ENCODE measurements at regions not wholly inside any gene's neighbourhood (a gene's known extent, or its start where the extent isn't known, plus 50 kb on each side); places are given as distances from the start of the nearest gene placed in this dataset.

DNA sequence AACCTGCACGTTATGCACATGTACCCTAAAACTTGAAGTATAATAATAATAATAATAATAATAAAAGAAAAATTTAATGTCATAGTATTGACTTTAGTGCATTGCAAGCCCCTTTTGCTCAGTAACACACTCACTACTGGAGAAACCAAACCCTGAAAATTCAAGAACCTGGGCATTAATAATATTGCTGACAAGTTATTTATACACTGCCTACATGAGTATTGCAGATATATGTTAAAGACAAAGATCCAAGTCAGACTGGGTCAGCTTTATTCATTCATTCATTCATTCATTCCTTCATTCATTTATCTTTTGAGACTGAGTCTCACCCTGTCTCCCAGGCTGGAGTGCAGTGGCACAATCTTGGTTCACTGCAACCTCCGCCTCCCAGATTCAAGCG, 1711.2 kb downstream of the TP53TG3F start:
- no peak for TF ChIP-seq KLF10 (CRISPR knock-in tag; IDR thresholded peaks at IDR 0.05)
- TF ChIP-seq ZNF41 (CRISPR knock-in tag; conservative IDR thresholded peaks at IDR 0.05), result no peak
- TF ChIP-seq, protein P1, sequence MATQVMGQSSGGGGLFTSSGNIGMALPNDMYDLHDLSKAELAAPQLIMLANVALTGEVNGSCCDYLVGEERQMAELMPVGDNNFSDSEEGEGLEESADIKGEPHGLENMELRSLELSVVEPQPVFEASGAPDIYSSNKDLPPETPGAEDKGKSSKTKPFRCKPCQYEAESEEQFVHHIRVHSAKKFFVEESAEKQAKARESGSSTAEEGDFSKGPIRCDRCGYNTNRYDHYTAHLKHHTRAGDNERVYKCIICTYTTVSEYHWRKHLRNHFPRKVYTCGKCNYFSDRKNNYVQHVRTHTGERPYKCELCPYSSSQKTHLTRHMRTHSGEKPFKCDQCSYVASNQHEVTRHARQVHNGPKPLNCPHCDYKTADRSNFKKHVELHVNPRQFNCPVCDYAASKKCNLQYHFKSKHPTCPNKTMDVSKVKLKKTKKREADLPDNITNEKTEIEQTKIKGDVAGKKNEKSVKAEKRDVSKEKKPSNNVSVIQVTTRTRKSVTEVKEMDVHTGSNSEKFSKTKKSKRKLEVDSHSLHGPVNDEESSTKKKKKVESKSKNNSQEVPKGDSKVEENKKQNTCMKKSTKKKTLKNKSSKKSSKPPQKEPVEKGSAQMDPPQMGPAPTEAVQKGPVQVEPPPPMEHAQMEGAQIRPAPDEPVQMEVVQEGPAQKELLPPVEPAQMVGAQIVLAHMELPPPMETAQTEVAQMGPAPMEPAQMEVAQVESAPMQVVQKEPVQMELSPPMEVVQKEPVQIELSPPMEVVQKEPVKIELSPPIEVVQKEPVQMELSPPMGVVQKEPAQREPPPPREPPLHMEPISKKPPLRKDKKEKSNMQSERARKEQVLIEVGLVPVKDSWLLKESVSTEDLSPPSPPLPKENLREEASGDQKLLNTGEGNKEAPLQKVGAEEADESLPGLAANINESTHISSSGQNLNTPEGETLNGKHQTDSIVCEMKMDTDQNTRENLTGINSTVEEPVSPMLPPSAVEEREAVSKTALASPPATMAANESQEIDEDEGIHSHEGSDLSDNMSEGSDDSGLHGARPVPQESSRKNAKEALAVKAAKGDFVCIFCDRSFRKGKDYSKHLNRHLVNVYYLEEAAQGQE (IDR thresholded peaks at IDR 0.05; ENCODE audit: borderline replicate concordance), result no peak
- TF ChIP-seq, protein P1 (CRISPR knock-in tag; IDR thresholded peaks at IDR 0.05; ENCODE audit: low read depth), result no peak
- TF ChIP-seq, protein P2, sequence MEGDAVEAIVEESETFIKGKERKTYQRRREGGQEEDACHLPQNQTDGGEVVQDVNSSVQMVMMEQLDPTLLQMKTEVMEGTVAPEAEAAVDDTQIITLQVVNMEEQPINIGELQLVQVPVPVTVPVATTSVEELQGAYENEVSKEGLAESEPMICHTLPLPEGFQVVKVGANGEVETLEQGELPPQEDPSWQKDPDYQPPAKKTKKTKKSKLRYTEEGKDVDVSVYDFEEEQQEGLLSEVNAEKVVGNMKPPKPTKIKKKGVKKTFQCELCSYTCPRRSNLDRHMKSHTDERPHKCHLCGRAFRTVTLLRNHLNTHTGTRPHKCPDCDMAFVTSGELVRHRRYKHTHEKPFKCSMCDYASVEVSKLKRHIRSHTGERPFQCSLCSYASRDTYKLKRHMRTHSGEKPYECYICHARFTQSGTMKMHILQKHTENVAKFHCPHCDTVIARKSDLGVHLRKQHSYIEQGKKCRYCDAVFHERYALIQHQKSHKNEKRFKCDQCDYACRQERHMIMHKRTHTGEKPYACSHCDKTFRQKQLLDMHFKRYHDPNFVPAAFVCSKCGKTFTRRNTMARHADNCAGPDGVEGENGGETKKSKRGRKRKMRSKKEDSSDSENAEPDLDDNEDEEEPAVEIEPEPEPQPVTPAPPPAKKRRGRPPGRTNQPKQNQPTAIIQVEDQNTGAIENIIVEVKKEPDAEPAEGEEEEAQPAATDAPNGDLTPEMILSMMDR (IDR thresholded peaks at IDR 0.05 in 2 of 3, conservative IDR thresholded peaks at IDR 0.05 in 1 of 3; ENCODE audit: insufficient read depth in 2 of 3, low read depth in 1 of 3, low read length in 3 of 3), result no peak
- TF ChIP-seq TAF1 (IDR thresholded peaks at IDR 0.05; ENCODE audit: control insufficient read depth, extremely low read depth, insufficient read depth, low read length, severe bottlenecking), result no peak
- TF ChIP-seq, protein P3, sequence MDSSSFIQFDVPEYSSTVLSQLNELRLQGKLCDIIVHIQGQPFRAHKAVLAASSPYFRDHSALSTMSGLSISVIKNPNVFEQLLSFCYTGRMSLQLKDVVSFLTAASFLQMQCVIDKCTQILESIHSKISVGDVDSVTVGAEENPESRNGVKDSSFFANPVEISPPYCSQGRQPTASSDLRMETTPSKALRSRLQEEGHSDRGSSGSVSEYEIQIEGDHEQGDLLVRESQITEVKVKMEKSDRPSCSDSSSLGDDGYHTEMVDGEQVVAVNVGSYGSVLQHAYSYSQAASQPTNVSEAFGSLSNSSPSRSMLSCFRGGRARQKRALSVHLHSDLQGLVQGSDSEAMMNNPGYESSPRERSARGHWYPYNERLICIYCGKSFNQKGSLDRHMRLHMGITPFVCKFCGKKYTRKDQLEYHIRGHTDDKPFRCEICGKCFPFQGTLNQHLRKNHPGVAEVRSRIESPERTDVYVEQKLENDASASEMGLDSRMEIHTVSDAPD (CRISPR knock-in tag; IDR thresholded peaks at IDR 0.05), result no peak
- TF ChIP-seq SIN3B (IDR thresholded peaks at IDR 0.05; ENCODE audit: low read depth), result no peak
- no peak for TF ChIP-seq MAFF (IDR thresholded peaks at IDR 0.05; ENCODE audit: low read length)
- no peak for TF ChIP-seq POLR3G (IDR thresholded peaks at IDR 0.05; ENCODE audit: extremely low read depth, insufficient read length, insufficient replicate concordance)

Data from K562 (cell line).